ENCODE measurements at regions not wholly inside any gene's neighbourhood (a gene's known extent, or its start where the extent isn't known, plus 50 kb on each side); places are given as distances from the start of the nearest gene placed in this dataset.

DNA sequence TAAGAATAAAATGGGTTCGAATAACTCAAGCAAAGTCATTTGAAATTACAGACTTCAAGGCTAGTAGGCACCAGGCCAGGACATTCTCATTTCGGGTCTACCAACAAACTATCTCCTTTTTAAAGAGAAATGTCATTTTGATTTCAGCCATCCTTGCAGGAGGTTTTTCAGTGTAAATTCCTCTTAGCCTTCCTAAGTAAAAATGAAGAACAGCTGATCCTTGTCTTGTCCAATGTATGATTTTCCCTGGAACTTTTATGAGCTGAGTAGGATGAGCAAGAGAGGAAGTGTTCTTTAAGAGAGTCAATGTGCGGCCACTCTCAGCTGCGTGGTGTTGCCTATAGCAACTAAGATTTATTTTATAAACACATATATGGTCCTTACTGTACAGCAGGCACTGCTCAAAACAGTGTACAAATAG lies 110.1 kb downstream of the PLCE1 start:
- TF ChIP-seq, protein P1, sequence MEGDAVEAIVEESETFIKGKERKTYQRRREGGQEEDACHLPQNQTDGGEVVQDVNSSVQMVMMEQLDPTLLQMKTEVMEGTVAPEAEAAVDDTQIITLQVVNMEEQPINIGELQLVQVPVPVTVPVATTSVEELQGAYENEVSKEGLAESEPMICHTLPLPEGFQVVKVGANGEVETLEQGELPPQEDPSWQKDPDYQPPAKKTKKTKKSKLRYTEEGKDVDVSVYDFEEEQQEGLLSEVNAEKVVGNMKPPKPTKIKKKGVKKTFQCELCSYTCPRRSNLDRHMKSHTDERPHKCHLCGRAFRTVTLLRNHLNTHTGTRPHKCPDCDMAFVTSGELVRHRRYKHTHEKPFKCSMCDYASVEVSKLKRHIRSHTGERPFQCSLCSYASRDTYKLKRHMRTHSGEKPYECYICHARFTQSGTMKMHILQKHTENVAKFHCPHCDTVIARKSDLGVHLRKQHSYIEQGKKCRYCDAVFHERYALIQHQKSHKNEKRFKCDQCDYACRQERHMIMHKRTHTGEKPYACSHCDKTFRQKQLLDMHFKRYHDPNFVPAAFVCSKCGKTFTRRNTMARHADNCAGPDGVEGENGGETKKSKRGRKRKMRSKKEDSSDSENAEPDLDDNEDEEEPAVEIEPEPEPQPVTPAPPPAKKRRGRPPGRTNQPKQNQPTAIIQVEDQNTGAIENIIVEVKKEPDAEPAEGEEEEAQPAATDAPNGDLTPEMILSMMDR (IDR thresholded peaks at IDR 0.05) = no peak
- TF ChIP-seq POLR2A (IDR thresholded peaks at IDR 0.05) = no peak

All from testis (tissue), 2 donors.